ENCODE measurements at regions not wholly inside any gene's neighbourhood (a gene's known extent, or its start where the extent isn't known, plus 50 kb on each side); places are given as distances from the start of the nearest gene placed in this dataset.

- TF ChIP-seq NR2C1 (IDR thresholded peaks at IDR 0.05) (no peak), MTA3 (IDR thresholded peaks at IDR 0.05; ENCODE audit: borderline replicate concordance, low read length) (no peak), MYB (IDR thresholded peaks at IDR 0.05; ENCODE audit: borderline replicate concordance, low read depth, low read length) (no peak), IKZF2 (IDR thresholded peaks at IDR 0.05) (no peak), HDAC6 (IDR thresholded peaks at IDR 0.05; ENCODE audit: unreplicated experiment) (no peak), ZZZ3 (IDR thresholded peaks at IDR 0.05; ENCODE audit: control insufficient read depth, insufficient read length, low read depth) (no peak), CEBPZ (IDR thresholded peaks at IDR 0.05; ENCODE audit: low read depth, low read length) (no peak), GABPA (IDR thresholded peaks at IDR 0.05; ENCODE audit: low read depth) (no peak), ELK1 (IDR thresholded peaks at IDR 0.05; ENCODE audit: low read depth, low read length) (no peak), ZSCAN29 (IDR thresholded peaks at IDR 0.05) (no peak), CEBPB (IDR thresholded peaks at IDR 0.05; ENCODE audit: borderline replicate concordance in 1 of 2, low read depth in 2 of 2, low read length in 2 of 2) (no peak), ETV6 (conservative IDR thresholded peaks at IDR 0.05 in 1 of 2, IDR thresholded peaks at IDR 0.05 in 1 of 2; ENCODE audit: borderline replicate concordance in 1 of 2, low read depth in 1 of 2) (no peak), BCL3 (IDR thresholded peaks at IDR 0.05; ENCODE audit: borderline replicate concordance, insufficient read depth, low read depth, low read length, poor library complexity, severe bottlenecking) (no peak), HDGF (IDR thresholded peaks at IDR 0.05) (no peak), REST (IDR thresholded peaks at IDR 0.05; ENCODE audit: low read depth, low read length) (no peak)
Measured at GRCh38 chr1:173388352-173388751, 88.8 kb upstream of the PRDX6 start (continued).

All from GM12878 (cell line).